OCI-LY3 (cell line): ENCODE measurements at regions not wholly inside any gene's neighbourhood (a gene's known extent, or its start where the extent isn't known, plus 50 kb on each side); places are given as distances from the start of the nearest gene placed in this dataset.

ENCODE experiments used
- EZH2phosphoT487 ChIP-seq: fragments of 200-600 bp; shearing (Covaris generic); IDR thresholded peaks from 2 replicates; pipeline ENCODE4 v1.6.1; 2018; ENCODE audit warnings: antibody characterized with exemption, mixed run types, low read depth
- TF ChIP-seq, protein P1 (sequence below): fragments of 200-600, 300-600 bp; sonication (generic); IDR thresholded peaks from 2 replicates; pipeline ENCODE4 v1.5.1; 2014; ENCODE audit warnings: antibody characterized with exemption, low read length, low read depth

DNA sequence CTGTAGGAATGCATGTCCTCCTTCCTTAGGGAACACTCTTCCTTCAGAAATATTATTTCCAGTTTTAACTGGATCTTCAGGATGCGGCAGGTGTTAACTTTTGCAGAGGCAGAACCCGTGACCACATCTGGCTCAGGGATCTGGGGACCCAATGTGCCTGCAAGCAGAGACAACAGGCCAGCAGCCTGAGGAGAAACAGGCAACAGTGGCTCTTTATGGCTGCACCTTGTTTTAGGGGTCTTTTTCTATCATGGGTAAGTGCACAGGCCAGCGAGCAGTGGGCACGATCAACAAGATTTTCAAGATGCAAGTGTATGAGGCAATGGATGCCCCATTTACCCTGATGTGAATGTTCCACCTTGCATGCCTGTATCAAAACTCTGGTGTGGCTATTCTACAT lies 497.5 kb upstream of the KLF6 start:
- TF ChIP-seq, protein P1, sequence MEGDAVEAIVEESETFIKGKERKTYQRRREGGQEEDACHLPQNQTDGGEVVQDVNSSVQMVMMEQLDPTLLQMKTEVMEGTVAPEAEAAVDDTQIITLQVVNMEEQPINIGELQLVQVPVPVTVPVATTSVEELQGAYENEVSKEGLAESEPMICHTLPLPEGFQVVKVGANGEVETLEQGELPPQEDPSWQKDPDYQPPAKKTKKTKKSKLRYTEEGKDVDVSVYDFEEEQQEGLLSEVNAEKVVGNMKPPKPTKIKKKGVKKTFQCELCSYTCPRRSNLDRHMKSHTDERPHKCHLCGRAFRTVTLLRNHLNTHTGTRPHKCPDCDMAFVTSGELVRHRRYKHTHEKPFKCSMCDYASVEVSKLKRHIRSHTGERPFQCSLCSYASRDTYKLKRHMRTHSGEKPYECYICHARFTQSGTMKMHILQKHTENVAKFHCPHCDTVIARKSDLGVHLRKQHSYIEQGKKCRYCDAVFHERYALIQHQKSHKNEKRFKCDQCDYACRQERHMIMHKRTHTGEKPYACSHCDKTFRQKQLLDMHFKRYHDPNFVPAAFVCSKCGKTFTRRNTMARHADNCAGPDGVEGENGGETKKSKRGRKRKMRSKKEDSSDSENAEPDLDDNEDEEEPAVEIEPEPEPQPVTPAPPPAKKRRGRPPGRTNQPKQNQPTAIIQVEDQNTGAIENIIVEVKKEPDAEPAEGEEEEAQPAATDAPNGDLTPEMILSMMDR: no peak
- no peak for TF ChIP-seq EZH2phosphoT487
